ENCODE measurements at regions not wholly inside any gene's neighbourhood (a gene's known extent, or its start where the extent isn't known, plus 50 kb on each side); places are given as distances from the start of the nearest gene placed in this dataset.
A peak's percentile ranks its signal among the peaks of the same experiment; 100 is the strongest.
"Not testable (repeated sequence)": the region's sequence is repeated elsewhere in the genome, so short reads cannot be mapped to it uniquely, and the experiment has no call there.

GRCh38 chr6:90368001-90368400 lies 71.4 kb upstream of the BACH2 start:
- no peak overlapping the region for H3K27ac ChIP-seq (ENCODE audit: insufficient read depth in 1 of 2, low read depth in 1 of 2, low read length in 2 of 2, poor library complexity in 1 of 2, severe bottlenecking in 2 of 2)
- DNase-seq = no peak
- H3K9me3 ChIP-seq (ENCODE audit: control extremely low read depth in 1 of 5, control insufficient read depth in 4 of 5, insufficient read depth in 2 of 5, low read depth in 1 of 5, low read length in 4 of 5) = peaks cover 0 to 3% (median 0%) of the 10 kb centered on the region in 5 experiments
- no peak overlapping the region for H3K4me3 ChIP-seq (ENCODE audit: control insufficient read depth in 1 of 7, extremely low read depth in 1 of 7, insufficient read depth in 4 of 7, low read depth in 2 of 7, low read length in 6 of 7)
- no peaks in the 10 kb centered on the region for H3K36me3 ChIP-seq (ENCODE audit: control insufficient read depth in 4 of 4, insufficient read depth in 4 of 4, low read length in 3 of 4)
- WGBS (ENCODE audit: insufficient coverage) = 100% methylated on average over 2 of the region's 3 CpGs
- ChIA-PET CTCF (interaction anchor here (0.7 to 1.3 kb wide), 2 partner anchors 15 to 17 kb away, joined by 3 to 4 read pairs; no protein-coding TSS in a partner anchor), POLR2A (interaction anchor here (0.6 kb wide), 1 partner anchor 1287 kb away, joined by 3 read pairs; the partner anchor contains the start of gene PNRC1)
- H3K27me3 ChIP-seq (replicated peaks in 2 of 5; ENCODE audit: control insufficient read depth in 4 of 5, insufficient read depth in 5 of 5, low read length in 4 of 5) = no peaks in the 10 kb centered on the region
- H3K4me1 ChIP-seq (ENCODE audit: control extremely low read depth in 1 of 4, control insufficient read depth in 4 of 4, insufficient read depth in 4 of 4, low read length in 3 of 4) = no peaks in the 10 kb centered on the region

- Histone ChIP-seq H3K4me1 (ENCODE audit: control extremely low read depth in 1 of 4, control insufficient read depth in 4 of 4, insufficient read depth in 4 of 4, low read length in 3 of 4) (no peaks in the 10 kb centered on the region), H3K36me3 (ENCODE audit: control insufficient read depth in 4 of 4, insufficient read depth in 4 of 4, low read length in 3 of 4) (no peaks in the 10 kb centered on the region), H3K27ac (ENCODE audit: insufficient read depth in 1 of 2, low read depth in 1 of 2, low read length in 2 of 2, poor library complexity in 1 of 2, severe bottlenecking in 2 of 2) (no peak overlapping the region), H3K27me3 (replicated peaks in 2 of 5; ENCODE audit: control insufficient read depth in 4 of 5, insufficient read depth in 5 of 5, low read length in 4 of 5) (no peaks in the 10 kb centered on the region), H3K4me3 (ENCODE audit: control insufficient read depth in 1 of 7, extremely low read depth in 1 of 7, insufficient read depth in 4 of 7, low read depth in 2 of 7, low read length in 6 of 7) (no peak overlapping the region), H3K9me3 (ENCODE audit: control extremely low read depth in 1 of 5, control insufficient read depth in 4 of 5, insufficient read depth in 2 of 5, low read depth in 1 of 5, low read length in 4 of 5) (peaks cover 0 to 3% (median 0%) of the 10 kb centered on the region in 5 experiments)
- WGBS (ENCODE audit: insufficient coverage) = 93% methylated on average over 5 of the region's 7 CpGs
- DNase-seq = no peak
- ChIA-PET CTCF (interaction anchor here (0.9 kb wide), 1 partner anchor 21 kb away, joined by 3 read pairs; no protein-coding TSS in a partner anchor), POLR2A (no interaction called here)
These were observed 69.0 kb upstream of the BACH2 start for GRCh38 chr6:90365565-90366219.

- Histone ChIP-seq H3K27me3 (replicated peaks in 2 of 5; ENCODE audit: control insufficient read depth in 4 of 5, insufficient read depth in 5 of 5, low read length in 4 of 5) (no peaks in the 10 kb centered on the region), H3K27ac (ENCODE audit: insufficient read depth in 1 of 2, low read depth in 1 of 2, low read length in 2 of 2, poor library complexity in 1 of 2, severe bottlenecking in 2 of 2) (no peak overlapping the region), H3K4me3 (ENCODE audit: control insufficient read depth in 1 of 7, extremely low read depth in 1 of 7, insufficient read depth in 4 of 7, low read depth in 2 of 7, low read length in 6 of 7) (no peak overlapping the region), H3K9me3 (ENCODE audit: control extremely low read depth in 1 of 5, control insufficient read depth in 4 of 5, insufficient read depth in 2 of 5, low read depth in 1 of 5, low read length in 4 of 5) (peaks cover 0 to 3% (median 0%) of the 10 kb centered on the region in 5 experiments), H3K36me3 (ENCODE audit: control insufficient read depth in 4 of 4, insufficient read depth in 4 of 4, low read length in 3 of 4) (no peaks in the 10 kb centered on the region), H3K4me1 (ENCODE audit: control extremely low read depth in 1 of 4, control insufficient read depth in 4 of 4, insufficient read depth in 4 of 4, low read length in 3 of 4) (no peaks in the 10 kb centered on the region)
- ChIA-PET CTCF (no interaction called here), POLR2A (no interaction called here)
- no peak for DNase-seq
- 92% methylated on average over 5 of the region's 5 CpGs for WGBS (ENCODE audit: insufficient coverage)
These were observed 68.4 kb upstream of the BACH2 start for GRCh38 chr6:90365002-90365401.

DNA sequence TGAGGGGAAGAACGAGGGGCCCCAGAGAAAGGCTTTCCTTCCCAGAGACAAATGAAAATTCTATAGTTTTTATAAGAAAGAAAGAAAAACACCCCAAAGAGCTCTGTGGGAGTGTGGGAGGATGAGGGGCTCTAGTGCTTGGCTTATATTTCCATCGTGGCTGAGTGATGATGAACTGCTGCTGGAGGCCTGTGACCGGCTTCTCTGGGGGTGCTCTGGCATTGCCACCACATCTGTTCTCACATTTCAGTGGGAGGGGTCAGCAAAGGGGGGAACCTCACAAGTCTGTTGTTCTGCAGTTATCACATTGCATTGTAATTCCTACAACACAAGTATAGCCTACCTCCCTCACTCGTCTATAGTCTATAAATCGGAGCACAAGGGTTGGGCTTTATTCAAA lies 67.6 kb upstream of the BACH2 start:
- Histone ChIP-seq H3K27ac (ENCODE audit: insufficient read depth in 1 of 2, low read depth in 1 of 2, low read length in 2 of 2, poor library complexity in 1 of 2, severe bottlenecking in 2 of 2) (no peak overlapping the region), H3K9me3 (ENCODE audit: control extremely low read depth in 1 of 5, control insufficient read depth in 4 of 5, insufficient read depth in 2 of 5, low read depth in 1 of 5, low read length in 4 of 5) (peaks cover 0 to 3% (median 0%) of the 10 kb centered on the region in 5 experiments), H3K4me1 (ENCODE audit: control extremely low read depth in 1 of 4, control insufficient read depth in 4 of 4, insufficient read depth in 4 of 4, low read length in 3 of 4) (no peaks in the 10 kb centered on the region), H3K4me3 (ENCODE audit: control insufficient read depth in 1 of 7, extremely low read depth in 1 of 7, insufficient read depth in 4 of 7, low read depth in 2 of 7, low read length in 6 of 7) (no peak overlapping the region), H3K27me3 (replicated peaks in 2 of 5; ENCODE audit: control insufficient read depth in 4 of 5, insufficient read depth in 5 of 5, low read length in 4 of 5) (no peaks in the 10 kb centered on the region), H3K36me3 (ENCODE audit: control insufficient read depth in 4 of 4, insufficient read depth in 4 of 4, low read length in 3 of 4) (no peaks in the 10 kb centered on the region)
- DNase-seq = no peak
- WGBS (ENCODE audit: insufficient coverage) = no CpG with 5 or more reads among the region's 5 CpGs
- POLR2A ChIA-PET = no interaction called here
- CTCF ChIA-PET = no interaction called here

DNA sequence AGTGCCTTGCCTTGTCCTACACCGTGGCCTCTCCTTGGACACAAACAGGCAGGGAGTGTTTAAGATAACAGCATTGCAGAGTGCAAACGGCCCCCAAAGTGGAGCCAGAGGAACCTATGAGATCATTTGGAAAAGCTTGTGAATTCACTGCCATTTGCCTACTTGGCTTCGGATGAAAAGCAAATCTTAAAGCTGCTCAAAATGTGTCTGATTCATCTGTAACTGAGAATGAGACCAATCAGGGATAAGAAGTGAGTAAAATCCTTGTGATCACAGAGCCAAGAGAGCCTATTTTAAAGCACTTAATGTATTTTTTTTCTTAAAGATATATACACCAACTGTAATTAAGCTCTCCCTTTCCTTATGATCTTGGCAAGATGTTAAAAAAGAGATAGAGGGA lies 65.7 kb upstream of the BACH2 start:
- no peak overlapping the region for H3K4me3 ChIP-seq (ENCODE audit: control insufficient read depth in 1 of 7, extremely low read depth in 1 of 7, insufficient read depth in 4 of 7, low read depth in 2 of 7, low read length in 6 of 7)
- WGBS (ENCODE audit: insufficient coverage) = 100% methylated on average over 2 of the region's 3 CpGs
- no peak overlapping the region for H3K27ac ChIP-seq (ENCODE audit: insufficient read depth in 1 of 2, low read depth in 1 of 2, low read length in 2 of 2, poor library complexity in 1 of 2, severe bottlenecking in 2 of 2)
- H3K27me3 ChIP-seq (replicated peaks in 2 of 5; ENCODE audit: control insufficient read depth in 4 of 5, insufficient read depth in 5 of 5, low read length in 4 of 5) = no peaks in the 10 kb centered on the region
- no peaks in the 10 kb centered on the region for H3K4me1 ChIP-seq (ENCODE audit: control extremely low read depth in 1 of 4, control insufficient read depth in 4 of 4, insufficient read depth in 4 of 4, low read length in 3 of 4)
- H3K36me3 ChIP-seq (ENCODE audit: control insufficient read depth in 4 of 4, insufficient read depth in 4 of 4, low read length in 3 of 4) = no peaks in the 10 kb centered on the region
- CTCF ChIA-PET = no interaction called here
- peaks cover 0 to under 1% (median 0%) of the 10 kb centered on the region in 5 experiments for H3K9me3 ChIP-seq (ENCODE audit: control extremely low read depth in 1 of 5, control insufficient read depth in 4 of 5, insufficient read depth in 2 of 5, low read depth in 1 of 5, low read length in 4 of 5)
- no peak for DNase-seq
- POLR2A ChIA-PET = no interaction called here

GRCh38 chr6:90361174-90361573 lies 64.5 kb upstream of the BACH2 start:
- CTCF ChIA-PET = interaction anchor here (1.2 kb wide), 1 partner anchor 32 kb away, joined by 3 read pairs; no protein-coding TSS in a partner anchor
- H3K36me3 ChIP-seq (ENCODE audit: control insufficient read depth in 4 of 4, insufficient read depth in 4 of 4, low read length in 3 of 4) = no peaks in the 10 kb centered on the region
- H3K4me3 ChIP-seq (ENCODE audit: control insufficient read depth in 1 of 7, extremely low read depth in 1 of 7, insufficient read depth in 4 of 7, low read depth in 2 of 7, low read length in 6 of 7) = no peak overlapping the region
- no peaks in the 10 kb centered on the region for H3K4me1 ChIP-seq (ENCODE audit: control extremely low read depth in 1 of 4, control insufficient read depth in 4 of 4, insufficient read depth in 4 of 4, low read length in 3 of 4)
- no peaks in the 10 kb centered on the region for H3K9me3 ChIP-seq (ENCODE audit: control extremely low read depth in 1 of 5, control insufficient read depth in 4 of 5, insufficient read depth in 2 of 5, low read depth in 1 of 5, low read length in 4 of 5)
- no peak for DNase-seq
- no peaks in the 10 kb centered on the region for H3K27me3 ChIP-seq (replicated peaks in 2 of 5; ENCODE audit: control insufficient read depth in 4 of 5, insufficient read depth in 5 of 5, low read length in 4 of 5)
- H3K27ac ChIP-seq (ENCODE audit: insufficient read depth in 1 of 2, low read depth in 1 of 2, low read length in 2 of 2, poor library complexity in 1 of 2, severe bottlenecking in 2 of 2) = no peak overlapping the region
- POLR2A ChIA-PET = no interaction called here
- WGBS (ENCODE audit: insufficient coverage) = 93% methylated on average over 2 of the region's 4 CpGs

DNA sequence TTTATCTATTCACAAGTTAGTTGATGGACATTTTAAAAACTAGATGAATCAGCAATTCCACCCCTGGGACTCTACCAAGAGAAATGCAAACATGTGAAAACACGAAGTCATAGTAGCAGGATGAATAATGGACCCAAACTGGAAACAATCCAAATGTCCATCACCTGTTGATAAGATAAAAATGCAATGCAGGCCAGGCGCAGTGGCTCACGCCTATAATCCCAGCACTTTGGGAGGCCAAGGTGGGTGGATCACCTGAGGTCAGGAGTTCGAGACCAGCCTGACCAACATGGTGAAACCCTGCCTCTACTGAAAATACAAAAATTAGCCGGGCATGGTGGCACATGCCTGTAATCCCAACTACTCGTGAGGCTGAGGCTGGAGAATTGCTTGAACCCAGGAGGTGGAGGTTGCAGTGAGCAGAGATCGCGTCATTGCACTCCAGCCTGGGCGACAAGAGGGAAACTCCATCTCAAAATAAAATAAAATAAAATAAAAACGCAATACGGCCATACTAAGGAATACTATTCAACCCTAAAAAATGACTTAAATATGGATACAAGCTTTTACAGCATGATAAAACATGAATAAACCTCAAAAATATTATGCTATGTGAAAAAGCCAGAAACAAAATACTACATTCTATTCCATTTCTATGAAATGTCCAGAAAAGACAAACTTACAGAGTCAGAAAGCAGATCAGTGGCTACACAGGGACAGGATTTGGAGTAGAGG lies 61.6 kb upstream of the BACH2 start:
- CTCF ChIA-PET; H3K9me3 ChIP-seq (ENCODE audit: control extremely low read depth in 1 of 5, control insufficient read depth in 4 of 5, insufficient read depth in 2 of 5, low read depth in 1 of 5, low read length in 4 of 5); H3K4me3 ChIP-seq (ENCODE audit: control insufficient read depth in 1 of 7, extremely low read depth in 1 of 7, insufficient read depth in 4 of 7, low read depth in 2 of 7, low read length in 6 of 7); H3K27me3 ChIP-seq (replicated peaks in 2 of 5; ENCODE audit: control insufficient read depth in 4 of 5, insufficient read depth in 5 of 5, low read length in 4 of 5); H3K36me3 ChIP-seq (ENCODE audit: control insufficient read depth in 4 of 4, insufficient read depth in 4 of 4, low read length in 3 of 4); H3K27ac ChIP-seq (ENCODE audit: insufficient read depth in 1 of 2, low read depth in 1 of 2, low read length in 2 of 2, poor library complexity in 1 of 2, severe bottlenecking in 2 of 2); H3K4me1 ChIP-seq (ENCODE audit: control extremely low read depth in 1 of 4, control insufficient read depth in 4 of 4, insufficient read depth in 4 of 4, low read length in 3 of 4); POLR2A ChIA-PET: not testable (repeated sequence)
- peak in 1 of 3 donors; percentile 9 for DNase-seq
- WGBS (ENCODE audit: insufficient coverage) = 58% methylated on average over 2 of the region's 11 CpGs
